AG04450 (cell line): ENCODE measurements at regions not wholly inside any gene's neighbourhood (a gene's known extent, or its start where the extent isn't known, plus 50 kb on each side); places are given as distances from the start of the nearest gene placed in this dataset.
"Not testable (repeated sequence)": the region's sequence is repeated elsewhere in the genome, so short reads cannot be mapped to it uniquely, and the experiment has no call there.

Experiments used
- CTCF ChIA-PET: fragments of 300-600, 350-600 bp; formaldehyde crosslinking; extraction: SDS; loops from one replicate; lab custom pipeline; 2022; ENCODE audit warnings: antibody characterized with exemption, inconsistent platforms; lab: Charles Lee
- POLR2A ChIA-PET: fragments of 350-600 bp; formaldehyde crosslinking; extraction: SDS; loops from one replicate; lab custom pipeline; 2021; ENCODE audit warnings: antibody characterized with exemption, inconsistent platforms; lab: Yijun Ruan, JAX
- DNase-seq: peaks from one replicate; pipeline ENCODE4 v3.0.0-alpha.2; 2011; ENCODE audit warnings: low read depth, low spot score
- H3K27ac ChIP-seq: one replicate; pipeline ENCODE4 v1.5.1; 2012; ENCODE audit warnings: low read depth, low read length, control low read depth
- H3K27me3 ChIP-seq: one replicate; pipeline ENCODE4 v1.6.0; 2012; ENCODE audit warnings: low read length; ENCODE audit not compliant: control insufficient read depth, insufficient read depth
- H3K4me3 ChIP-seq: 2 replicates; pipeline ENCODE4 v1.5.1; 2011; ENCODE audit warnings: mild to moderate bottlenecking, low read depth, low read length, control low read depth
- H3K9me3 ChIP-seq: 2 replicates; pipeline ENCODE4 v1.5.1; 2012; ENCODE audit warnings: low read length; ENCODE audit not compliant: control insufficient read depth, insufficient read depth
- TF ChIP-seq, protein P1 (sequence below): IDR thresholded peaks from 2 replicates; pipeline ENCODE4 v1.5.1; 2011; ENCODE audit warnings: low read depth, low read length, control low read depth, inconsistent platforms

DNA sequence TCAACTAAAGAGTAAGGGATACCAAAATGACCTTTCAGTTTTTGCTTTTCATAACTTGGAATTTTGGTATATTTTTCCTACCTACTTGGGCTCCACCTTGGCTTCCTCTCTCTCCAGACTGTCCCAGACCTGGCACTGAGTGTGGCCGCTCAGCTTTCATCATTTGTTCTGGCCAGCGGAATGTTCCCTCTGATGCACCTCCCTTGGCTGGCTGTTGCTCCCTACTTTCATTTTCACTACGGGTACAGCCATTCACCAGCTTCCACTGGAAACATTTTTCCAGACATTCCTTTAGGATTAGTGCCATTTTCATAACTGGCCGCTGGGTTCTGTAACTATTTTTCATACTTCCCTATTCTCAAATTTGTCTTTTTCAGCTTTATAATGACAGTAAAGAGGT lies 487.4 kb downstream of the TENT5A start:
- TF ChIP-seq, protein P1, sequence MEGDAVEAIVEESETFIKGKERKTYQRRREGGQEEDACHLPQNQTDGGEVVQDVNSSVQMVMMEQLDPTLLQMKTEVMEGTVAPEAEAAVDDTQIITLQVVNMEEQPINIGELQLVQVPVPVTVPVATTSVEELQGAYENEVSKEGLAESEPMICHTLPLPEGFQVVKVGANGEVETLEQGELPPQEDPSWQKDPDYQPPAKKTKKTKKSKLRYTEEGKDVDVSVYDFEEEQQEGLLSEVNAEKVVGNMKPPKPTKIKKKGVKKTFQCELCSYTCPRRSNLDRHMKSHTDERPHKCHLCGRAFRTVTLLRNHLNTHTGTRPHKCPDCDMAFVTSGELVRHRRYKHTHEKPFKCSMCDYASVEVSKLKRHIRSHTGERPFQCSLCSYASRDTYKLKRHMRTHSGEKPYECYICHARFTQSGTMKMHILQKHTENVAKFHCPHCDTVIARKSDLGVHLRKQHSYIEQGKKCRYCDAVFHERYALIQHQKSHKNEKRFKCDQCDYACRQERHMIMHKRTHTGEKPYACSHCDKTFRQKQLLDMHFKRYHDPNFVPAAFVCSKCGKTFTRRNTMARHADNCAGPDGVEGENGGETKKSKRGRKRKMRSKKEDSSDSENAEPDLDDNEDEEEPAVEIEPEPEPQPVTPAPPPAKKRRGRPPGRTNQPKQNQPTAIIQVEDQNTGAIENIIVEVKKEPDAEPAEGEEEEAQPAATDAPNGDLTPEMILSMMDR: no peak
- ChIA-PET POLR2A (no interaction called here), CTCF (interaction anchor here (1.6 kb wide), 1 partner anchor 10 kb away, joined by 3 read pairs; no protein-coding TSS in a partner anchor)
- H3K9me3 ChIP-seq: no peaks in the 10 kb centered on the region
- H3K27me3 ChIP-seq: no peaks in the 10 kb centered on the region
- peak overlapping the region; percentile 20 for H3K4me3 ChIP-seq
- no peak overlapping the region for H3K27ac ChIP-seq
- DNase-seq: peak; percentile 7

DNA sequence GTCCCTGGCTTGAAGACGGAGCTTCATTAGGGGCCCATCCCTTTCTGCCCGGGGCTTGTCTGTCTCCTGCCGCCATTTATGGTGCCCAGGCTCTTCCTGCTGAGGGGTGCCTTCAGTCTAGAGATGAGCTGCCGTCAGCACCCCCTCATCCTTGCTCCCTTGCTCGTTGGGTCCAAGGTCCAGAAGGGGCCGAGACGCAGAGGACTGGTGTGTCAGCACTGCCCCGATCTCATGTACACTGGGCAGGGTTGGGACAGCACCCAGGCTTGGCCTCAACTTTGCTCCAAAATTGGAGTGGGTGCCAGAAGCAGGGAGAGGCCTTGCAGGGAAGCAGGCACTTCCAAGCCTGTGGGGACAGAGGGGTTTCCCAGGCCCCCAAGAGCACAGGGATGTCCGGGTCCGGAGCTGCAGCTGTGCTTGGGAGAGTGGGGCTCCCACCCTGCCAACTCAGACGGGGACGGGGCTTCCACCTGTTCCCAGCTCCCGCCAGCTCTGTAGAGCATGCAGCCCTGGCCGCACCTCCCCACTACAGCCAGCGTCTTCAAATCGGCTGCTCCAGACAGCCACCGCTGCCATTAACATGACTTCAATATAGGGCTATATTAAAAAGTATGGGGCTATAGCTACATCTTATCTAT lies 488.8 kb downstream of the TENT5A start:
- TF ChIP-seq, protein P1: no peak
- Histone ChIP-seq H3K9me3 (no peaks in the 10 kb centered on the region), H3K27ac (no peak overlapping the region), H3K4me3 (no peak overlapping the region), H3K27me3 (no peaks in the 10 kb centered on the region)
- no peak for DNase-seq
- ChIA-PET POLR2A (no interaction called here), CTCF (no interaction called here)

DNA sequence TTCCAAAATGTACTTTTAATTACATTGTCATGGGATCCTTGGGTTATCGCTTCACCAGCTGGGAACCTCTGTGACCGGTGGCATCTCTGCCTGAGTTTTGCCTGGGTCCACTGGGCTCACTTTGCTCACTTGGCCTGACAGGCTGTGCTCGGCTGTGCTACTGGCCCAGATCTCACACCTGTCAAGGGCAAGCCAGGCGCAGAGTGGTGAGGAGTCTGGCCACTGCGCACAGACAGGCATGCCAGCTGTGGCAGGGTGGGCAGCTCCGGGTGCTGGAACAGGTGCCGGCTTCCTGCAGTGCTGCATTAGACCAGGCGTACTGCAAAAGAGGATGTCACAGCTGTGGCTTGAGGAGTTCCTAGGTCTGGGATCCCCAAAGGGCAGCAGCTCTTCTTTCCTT lies 489.8 kb downstream of the TENT5A start:
- Histone ChIP-seq H3K27me3 (no peaks in the 10 kb centered on the region), H3K4me3 (no peak overlapping the region), H3K27ac (no peak overlapping the region), H3K9me3 (no peaks in the 10 kb centered on the region)
- ChIA-PET POLR2A (no interaction called here), CTCF (no interaction called here)
- TF ChIP-seq, protein P1: no peak
- DNase-seq: no peak

DNA sequence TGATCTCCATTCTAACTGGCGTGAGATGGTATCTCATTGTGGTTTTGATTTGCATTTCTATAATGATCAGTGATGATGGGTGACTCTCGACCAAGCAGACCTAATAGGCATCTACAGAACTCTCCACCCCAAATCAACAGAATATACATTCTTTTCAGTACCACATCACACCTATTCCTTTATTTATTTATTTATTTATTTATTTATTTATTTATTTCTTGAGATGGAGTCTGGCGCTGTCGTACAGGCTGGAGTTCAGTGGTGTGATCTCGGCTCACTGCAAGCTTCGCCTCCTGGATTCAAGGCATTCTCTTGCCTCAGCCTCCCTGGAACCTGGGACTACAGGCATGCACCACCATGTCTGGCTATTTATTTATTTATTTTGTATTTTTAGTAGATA lies 496.3 kb downstream of the TENT5A start:
- POLR2A ChIA-PET: not testable (repeated sequence)

DNA sequence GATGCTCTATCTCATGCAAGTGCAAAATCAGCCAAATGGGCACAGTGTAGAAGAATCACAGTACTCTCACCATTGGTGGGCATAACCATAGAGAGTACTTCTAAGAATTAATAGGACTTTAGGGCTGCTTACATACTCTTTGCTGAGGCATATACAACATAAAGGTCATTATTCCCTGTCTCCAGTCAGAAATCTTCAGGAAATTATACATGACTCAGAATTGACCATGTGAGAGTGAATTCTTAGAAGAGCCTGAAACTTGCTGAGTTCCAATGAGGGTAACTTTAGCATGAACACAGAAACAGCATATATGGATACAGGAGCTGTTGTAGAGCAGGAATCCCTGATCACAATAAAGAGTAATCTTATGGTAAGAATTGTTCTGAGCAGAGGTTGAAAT lies 498.7 kb downstream of the TENT5A start:
- no peaks in the 10 kb centered on the region; the same call in 1 of the 2 replicates for H3K9me3 ChIP-seq
- TF ChIP-seq, protein P1: no peak
- H3K4me3 ChIP-seq: no peak overlapping the region
- H3K27me3 ChIP-seq: no peaks in the 10 kb centered on the region
- DNase-seq: no peak
- ChIA-PET CTCF (no interaction called here), POLR2A (no interaction called here)
- no peak overlapping the region for H3K27ac ChIP-seq

More for the DNA sequence above, 496.3 kb downstream of the TENT5A start:
- H3K4me3 ChIP-seq, DNase-seq, H3K27ac ChIP-seq, CTCF ChIA-PET, H3K27me3 ChIP-seq, H3K9me3 ChIP-seq: not testable (repeated sequence)
